SKM-1 (cell line): ENCODE measurements at regions not wholly inside any gene's neighbourhood (a gene's known extent, or its start where the extent isn't known, plus 50 kb on each side); places are given as distances from the start of the nearest gene placed in this dataset.
"Not testable (repeated sequence)": the region's sequence is repeated elsewhere in the genome, so short reads cannot be mapped to it uniquely, and the experiment has no call there.

Experiments
- DNase-seq: peaks from one replicate; lab custom pipeline; 2025; ENCODE audit not compliant: unreplicated experiment; lab: John Stamatoyannopoulos, UW

DNA sequence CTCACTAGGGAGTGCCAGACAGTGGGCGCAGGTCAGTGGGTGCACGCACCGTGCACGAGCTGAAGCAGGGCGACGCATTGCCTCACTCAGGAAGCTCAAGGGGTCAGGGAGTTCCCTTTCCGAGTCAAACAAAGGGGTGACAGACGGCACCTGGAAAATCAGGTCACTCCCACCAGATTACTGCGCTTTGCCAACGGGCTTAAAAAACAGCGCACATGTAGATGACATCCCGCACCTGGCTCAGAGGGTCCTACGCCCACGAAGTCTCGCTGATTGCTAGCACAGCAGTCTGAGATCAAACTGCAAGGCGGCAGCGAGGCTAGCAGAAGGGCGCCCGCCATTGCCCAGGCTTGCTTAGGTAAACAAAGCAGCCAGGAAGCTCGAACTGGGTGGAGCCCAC, 428.5 kb upstream of the SLC39A10 start:
- DNase-seq, result not testable (repeated sequence)

- DNase-seq, result no peak
Observed at GRCh38 chr2:195214072-195214471, 443.0 kb upstream of the SLC39A10 start.

- DNase-seq, result no peak
Observed at GRCh38 chr2:195212586-195212985, 444.4 kb upstream of the SLC39A10 start.

DNA sequence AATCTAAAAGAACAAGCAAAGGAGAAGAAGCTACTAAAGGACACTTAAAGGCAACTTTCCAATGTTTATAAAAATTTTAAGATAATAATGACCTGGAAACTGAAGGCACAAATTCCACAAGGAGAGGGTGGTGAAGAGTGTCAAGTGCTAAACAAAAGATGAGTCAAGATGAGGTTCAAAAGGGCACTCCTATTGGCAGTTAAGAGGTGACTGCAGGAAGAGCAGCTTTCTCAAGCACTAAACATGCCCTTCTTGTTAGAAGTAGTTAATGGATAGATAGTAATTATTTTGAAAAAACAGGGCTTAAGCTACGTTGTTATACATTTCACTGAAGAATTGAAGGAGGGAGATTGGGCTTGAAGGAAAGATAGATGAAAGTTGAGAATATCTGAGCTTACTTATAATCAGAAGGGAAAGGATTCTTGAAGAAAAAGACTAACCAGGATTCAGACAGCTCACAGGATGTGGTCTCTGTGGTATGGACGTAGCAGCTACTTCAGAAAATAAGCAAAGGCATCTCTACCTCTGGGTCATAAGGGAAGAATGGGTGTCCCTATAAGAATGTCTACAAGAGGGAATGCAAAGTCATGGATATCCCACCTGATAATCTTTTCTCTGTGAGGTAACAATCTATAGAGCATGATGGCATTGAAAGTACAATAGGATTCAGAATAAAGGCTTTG, 454.7 kb upstream of the SLC39A10 start:
- no peak for DNase-seq

DNA sequence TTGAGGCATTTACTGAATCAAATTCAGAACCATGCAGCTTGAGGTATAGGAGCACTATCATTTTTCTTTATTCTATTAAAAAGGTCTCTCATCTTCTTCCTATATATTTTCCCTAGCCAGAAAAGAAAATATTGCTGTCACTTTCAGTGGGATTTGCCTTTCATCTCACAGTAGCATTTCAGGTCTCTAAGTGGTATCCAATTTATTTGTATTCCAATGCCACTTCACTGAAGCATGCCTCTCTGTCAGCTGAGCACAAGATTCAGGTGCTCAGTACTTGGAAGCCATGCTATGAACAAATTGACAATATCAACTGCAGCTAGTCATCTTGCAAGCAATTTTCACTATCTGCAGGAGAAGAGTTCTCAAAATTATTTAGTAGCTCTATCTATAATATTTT, 457.2 kb upstream of the SLC39A10 start:
- no peak for DNase-seq

DNA sequence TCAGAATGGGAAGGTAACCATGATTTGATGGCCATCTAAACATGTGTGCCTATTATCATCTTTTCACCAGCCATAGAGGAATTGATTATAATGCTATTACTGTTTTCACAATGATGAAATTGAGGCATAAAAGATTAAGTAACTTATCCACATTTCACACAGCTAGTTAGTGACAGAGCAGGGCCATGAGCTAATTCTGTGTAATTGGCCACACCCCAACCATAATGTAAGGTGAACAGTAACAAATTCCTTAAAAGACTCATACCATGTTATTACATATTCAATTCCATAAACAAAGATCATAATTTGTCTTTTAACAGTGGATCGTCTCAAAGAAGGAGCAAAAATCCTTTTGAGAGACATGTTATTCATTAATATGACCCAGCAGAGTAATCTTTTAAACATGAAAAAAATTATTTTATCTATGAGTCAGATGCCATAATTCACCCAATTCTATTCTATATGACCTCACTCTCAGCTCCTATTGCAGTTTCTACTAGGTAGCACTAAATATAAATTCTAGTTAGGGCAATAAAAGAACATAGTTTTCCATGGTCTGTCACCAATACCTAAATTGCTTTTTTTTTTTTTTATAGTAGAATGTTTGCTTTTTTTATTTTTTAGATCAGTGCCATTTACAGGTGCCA, 475.8 kb upstream of the SLC39A10 start:
- no peak for DNase-seq

DNA sequence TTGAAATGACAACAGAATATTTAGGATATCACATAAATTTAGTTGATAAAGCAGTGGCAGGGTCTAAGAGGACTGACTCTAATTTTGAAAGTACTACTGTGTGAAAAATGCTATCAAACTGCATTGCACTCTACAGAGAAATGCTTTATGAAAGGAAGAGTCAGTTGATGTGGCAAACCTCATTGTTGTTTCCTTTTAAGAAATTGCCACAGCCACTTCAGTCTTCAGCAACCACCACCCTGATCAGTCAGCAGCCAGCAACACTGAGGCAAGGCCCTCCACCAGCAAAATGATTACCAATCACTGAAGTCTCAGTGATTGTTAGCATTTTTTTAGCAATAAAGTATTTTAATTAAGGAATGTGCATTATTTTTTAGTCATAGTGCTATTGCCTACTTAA, 488.7 kb upstream of the SLC39A10 start:
- no peak for DNase-seq

DNA sequence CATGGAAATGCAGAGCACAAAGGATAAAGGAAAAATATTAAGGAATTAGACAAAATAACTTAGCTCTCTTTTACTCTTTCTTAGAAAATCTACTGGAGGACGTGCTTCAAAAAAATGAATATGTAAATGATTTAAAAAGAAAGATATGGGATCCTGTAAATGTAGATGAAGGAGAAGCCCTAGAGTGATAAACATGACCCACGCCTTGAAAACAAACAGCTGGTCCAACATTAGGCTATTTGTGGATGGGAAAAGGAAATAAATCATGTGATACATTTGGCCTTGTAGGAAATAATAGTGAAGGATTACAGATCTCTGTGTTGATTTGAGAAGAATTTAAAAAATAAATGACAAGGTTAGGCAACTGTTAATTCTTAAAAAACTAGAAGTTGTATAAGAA, 492.1 kb upstream of the SLC39A10 start:
- DNase-seq, result no peak

- no peak for DNase-seq
Observed at GRCh38 chr2:195162918-195163317, 494.1 kb upstream of the SLC39A10 start.

DNA sequence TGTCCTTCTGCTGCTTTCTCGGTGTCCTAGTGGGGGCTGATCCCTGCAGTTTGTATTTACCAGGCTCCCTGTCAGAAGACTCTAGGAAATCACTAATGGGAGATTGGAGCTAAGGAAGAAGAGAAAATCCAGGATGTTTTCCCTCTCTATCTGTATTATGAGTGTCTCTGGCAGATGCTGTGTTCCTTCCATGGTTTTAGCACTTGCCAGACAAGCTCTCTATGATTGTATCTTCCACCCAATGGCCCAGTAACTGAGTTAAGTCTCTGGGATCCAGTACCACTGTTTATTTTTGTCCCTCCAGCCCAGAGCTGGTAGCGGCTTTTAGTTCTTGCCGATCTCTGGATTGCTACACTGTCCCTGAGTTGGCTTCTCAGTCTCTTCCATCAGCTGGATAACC, 494.8 kb upstream of the SLC39A10 start:
- no peak for DNase-seq

DNA sequence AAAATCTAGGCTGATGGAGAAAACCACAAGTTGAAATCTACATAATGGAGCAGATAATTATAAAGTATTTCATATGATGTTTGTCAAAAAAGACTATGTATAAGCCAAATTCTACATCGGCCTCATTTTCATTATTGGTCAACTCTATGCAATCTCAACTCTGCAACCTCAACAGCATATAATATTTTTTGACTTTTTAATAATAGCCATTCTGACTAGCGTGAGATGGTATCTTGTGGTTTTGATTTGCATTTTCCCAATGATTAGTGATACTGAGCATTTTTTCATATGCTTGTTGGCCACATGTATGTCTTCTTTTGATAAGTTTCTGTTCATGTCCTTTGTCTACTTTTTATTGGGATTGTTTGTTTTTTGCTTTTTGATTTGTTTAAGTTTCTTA, 496.1 kb upstream of the SLC39A10 start:
- DNase-seq, result no peak

DNA sequence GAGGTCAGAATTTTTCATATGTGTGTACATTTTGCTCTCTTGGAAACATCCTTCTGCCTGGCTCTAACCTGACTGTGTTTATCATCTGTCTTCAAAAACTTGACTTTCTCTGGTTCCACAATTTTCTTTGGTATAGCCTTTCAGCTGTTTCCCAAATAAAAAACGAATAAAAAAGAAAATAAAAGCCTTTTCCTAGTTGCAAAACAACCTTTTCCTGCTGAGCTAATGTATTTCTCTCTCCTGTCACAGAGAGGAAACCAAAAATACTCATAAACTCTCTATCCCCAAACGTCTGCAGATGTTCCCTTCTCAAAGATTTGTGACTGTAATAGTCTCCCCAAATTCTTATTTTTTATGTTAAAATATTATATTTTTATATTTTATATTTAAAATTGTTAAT, 505.3 kb upstream of the SLC39A10 start:
- no peak for DNase-seq

GRCh38 chr2:195150819-195151218, 506.2 kb upstream of the SLC39A10 start:
- DNase-seq, result no peak

- no peak for DNase-seq
Observed at GRCh38 chr2:195148004-195148403, 509.0 kb upstream of the SLC39A10 start.

- no peak for DNase-seq
Observed at GRCh38 chr2:195146761-195147541, 510.1 kb upstream of the SLC39A10 start.

DNA sequence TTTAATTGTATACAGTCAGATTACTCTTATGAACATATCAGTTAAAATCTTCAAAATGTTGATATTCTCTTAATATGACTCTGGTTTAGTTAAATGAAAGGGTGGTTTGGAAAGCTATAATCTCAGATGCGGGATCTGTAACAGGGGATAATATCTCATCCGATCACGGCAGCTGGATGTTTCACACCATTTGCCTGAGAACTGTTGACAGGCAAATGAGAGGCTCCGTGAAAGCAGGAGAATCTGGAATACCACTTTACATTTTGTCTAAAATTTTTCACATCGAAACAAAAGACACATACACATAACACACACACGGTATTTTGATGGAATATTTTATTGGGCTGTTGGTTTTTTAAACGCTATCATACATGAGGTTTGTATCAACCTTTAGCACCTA, 518.6 kb upstream of the SLC39A10 start:
- no peak for DNase-seq

GRCh38 chr2:195125889-195126288, 531.1 kb upstream of the SLC39A10 start:
- DNase-seq, result not testable (repeated sequence)

- DNase-seq, result no peak
Observed at GRCh38 chr2:195124391-195125079, 532.5 kb upstream of the SLC39A10 start.

DNA sequence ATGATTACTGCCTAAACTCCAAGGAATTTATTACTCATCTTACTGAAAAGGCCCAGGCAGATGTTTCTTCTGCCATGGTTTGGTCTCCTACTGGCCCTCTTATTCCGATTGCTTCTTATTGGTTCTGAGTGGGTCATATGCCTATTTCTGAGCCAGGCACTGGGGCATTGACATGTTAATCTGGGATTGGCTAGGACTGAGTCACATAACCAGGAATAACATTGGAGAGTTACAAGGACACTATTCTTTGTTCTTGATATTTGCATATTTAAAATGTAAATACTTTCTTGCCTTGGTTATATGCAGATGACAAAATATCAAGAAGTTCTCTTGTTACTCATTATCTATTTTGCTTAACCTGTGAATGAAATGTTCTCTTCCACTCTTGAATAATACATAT, 534.4 kb upstream of the SLC39A10 start:
- no peak for DNase-seq

DNA sequence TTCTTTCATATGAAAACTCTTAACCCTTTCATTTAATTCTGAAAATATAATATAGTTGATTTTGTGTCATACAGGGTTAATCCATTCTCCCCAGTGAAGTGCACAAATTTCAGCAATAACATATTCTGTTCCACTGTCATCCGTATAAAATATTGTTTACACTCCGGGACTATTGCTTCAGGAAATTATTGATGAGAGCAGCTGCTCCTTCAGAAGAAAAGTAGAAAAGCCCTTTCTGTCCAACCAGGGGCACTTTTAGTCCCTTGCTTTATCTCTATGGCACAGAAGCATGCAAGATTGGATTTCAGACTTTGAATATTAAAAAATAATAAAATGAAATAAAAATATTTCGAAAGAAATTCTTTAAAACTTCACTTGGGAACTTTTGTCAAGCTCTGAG, 535.7 kb upstream of the SLC39A10 start:
- no peak for DNase-seq

GRCh38 chr2:195119231-195119630, 537.8 kb upstream of the SLC39A10 start:
- DNase-seq, result no peak

- DNase-seq, result no peak
Observed at GRCh38 chr2:195118276-195118675, 538.8 kb upstream of the SLC39A10 start.
